A673 (cell line): ENCODE measurements at regions not wholly inside any gene's neighbourhood (a gene's known extent, or its start where the extent isn't known, plus 50 kb on each side); places are given as distances from the start of the nearest gene placed in this dataset.

Experiments
- CTCF ChIP-seq: fragments of 300-800, 200-600 bp; sonication (generic); conservative IDR thresholded peaks from 2 replicates; pipeline ENCODE4 v1.5.1; 2017; ENCODE audit warnings: low read depth, mild to moderate bottlenecking, antibody characterized with exemption, low read length, moderate library complexity, mixed read lengths
- EZH2 ChIP-seq: fragments of 200-600 bp; sonication (generic); IDR thresholded peaks from 2 replicates; pipeline ENCODE4 v1.6.1; 2017; ENCODE audit warnings: borderline replicate concordance, low read depth, mild to moderate bottlenecking, mixed read lengths, antibody characterized with exemption, low read length; ENCODE audit not compliant: poor library complexity, severe bottlenecking

- TF ChIP-seq EZH2 (no peak), CTCF (no peak)
Observed at GRCh38 chr3:25229586-25229985, 198.5 kb upstream of the RARB start.
